NCI-H2227 (cell line): ENCODE measurements at regions not wholly inside any gene's neighbourhood (a gene's known extent, or its start where the extent isn't known, plus 50 kb on each side); places are given as distances from the start of the nearest gene placed in this dataset.

Source experiments
- DNase-seq: peaks from one replicate; lab custom pipeline; 2025; ENCODE audit not compliant: unreplicated experiment; lab: John Stamatoyannopoulos, UW

DNA sequence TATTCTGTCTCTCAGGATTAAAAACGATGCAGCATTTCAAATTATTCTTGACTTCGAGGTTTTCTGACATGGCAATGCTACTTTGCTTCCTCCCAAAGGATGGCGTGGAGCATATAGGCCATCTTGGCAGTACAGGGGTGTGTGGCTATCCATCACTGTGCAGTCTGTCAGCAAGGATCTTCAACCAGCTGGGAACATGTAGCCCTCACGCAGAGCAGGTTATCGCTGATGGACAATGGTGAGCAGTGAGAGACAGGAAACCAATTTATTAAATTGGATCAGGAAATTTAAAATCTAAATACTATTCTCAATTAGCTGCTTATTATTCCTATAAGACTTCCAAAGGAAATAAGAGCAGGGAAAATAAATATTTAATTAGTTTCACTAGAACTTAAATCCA, 615.3 kb downstream of the OTOL1 start:
- no peak for DNase-seq

DNA sequence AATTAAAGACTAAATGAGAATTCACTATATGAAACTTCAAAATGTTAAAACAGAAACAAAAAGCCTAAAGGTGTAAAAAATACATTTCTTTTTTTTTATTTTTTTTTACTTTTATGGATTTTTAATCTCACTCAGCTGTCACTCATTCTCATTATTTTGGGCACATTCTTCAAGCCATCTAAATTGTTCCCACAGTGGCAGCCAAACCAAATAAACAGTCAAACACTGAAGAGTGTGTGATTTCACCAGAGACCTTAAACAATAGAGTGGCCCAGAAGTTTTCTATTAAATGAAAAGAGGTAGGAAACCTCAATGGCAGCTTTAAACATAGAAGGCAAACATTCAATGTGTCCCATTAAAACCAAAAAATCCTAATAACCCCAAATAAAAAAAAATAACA, 616.1 kb downstream of the OTOL1 start:
- no peak for DNase-seq

- DNase-seq = no peak
Observed at GRCh38 chr3:162117961-162118360, 621.4 kb downstream of the OTOL1 start.

DNA sequence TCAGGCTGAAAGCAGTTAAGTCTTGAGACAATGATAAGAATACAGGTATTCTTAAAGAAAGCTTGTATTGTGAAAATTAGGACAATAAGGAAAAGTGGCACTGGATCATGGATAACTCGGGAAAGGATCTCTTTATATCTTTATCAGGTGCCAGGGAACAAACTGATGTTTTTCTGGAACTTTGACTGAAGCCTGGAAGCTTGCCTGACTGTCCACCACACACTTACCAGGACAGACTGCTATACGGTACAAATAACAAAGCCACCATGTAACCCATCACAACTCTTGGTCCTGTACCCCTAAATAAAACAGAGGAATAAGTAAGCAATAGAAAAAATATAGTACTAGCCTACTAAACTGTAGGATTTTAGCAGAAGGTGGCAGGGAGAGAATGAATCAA, 623.0 kb downstream of the OTOL1 start:
- DNase-seq = no peak

GRCh38 chr3:162122405-162122804, 625.8 kb downstream of the OTOL1 start:
- no peak for DNase-seq

GRCh38 chr3:162125790-162126189, 629.2 kb downstream of the OTOL1 start:
- DNase-seq = no peak

DNA sequence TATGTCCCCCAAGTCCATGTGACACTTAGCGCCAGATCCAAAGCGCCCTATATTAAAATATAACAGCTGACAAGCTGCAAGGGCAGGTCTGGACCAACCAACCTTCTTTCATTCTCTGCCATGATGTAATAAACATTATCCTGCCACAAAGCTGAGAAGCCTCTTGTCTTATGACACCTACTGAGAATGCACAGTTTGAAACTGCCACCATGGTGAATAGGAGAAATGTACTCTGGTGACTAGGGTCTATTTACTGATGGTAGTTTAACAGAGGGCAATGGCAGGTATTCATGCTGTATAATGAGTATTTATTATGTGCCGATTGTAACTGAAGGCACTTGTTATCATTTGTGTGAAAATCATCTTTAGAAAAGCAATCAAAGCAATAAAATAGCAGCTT, 634.0 kb downstream of the OTOL1 start:
- DNase-seq = no peak

DNA sequence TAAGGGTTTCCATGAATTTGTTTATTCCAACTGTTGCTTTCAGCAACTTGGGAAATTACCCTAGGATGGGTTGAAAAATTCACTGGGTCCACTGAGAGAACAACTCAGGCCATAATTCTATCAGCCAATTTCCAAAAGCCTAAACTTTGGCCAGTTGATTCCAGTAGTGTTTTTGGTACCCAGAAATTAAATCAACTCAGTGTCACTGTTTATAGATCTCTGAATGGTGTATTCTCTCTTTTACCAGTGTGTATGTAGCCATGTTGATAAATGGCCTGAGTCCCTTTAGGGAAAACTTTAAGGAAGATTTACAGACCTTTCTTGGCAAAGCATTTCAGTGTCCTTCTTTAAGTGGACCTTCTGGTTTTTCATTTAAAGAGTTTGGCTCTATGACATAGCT, 636.4 kb downstream of the OTOL1 start:
- no peak for DNase-seq

GRCh38 chr3:162134571-162134970, 638.0 kb downstream of the OTOL1 start:
- DNase-seq = no peak

- no peak for DNase-seq
Observed at GRCh38 chr3:162136136-162136535, 639.5 kb downstream of the OTOL1 start.

DNA sequence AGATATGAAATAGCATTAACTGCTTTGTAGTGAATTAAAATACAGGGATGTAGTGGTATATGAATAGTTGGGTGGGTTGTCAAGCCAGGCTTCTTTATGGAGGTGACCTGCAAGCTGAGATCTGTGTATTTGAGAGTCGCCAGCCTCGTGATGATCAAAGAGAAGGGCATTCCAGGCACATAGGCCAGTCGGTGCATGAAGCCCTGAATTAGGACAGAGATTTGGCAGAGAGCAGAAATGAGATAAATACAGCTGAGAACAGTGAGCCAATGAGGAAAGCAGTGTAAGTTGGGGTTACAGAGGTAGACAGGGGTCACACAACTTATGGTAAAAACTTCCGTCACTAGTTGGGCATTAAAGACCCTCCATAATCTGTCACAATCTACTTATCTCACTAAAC, 641.9 kb downstream of the OTOL1 start:
- DNase-seq = no peak

DNA sequence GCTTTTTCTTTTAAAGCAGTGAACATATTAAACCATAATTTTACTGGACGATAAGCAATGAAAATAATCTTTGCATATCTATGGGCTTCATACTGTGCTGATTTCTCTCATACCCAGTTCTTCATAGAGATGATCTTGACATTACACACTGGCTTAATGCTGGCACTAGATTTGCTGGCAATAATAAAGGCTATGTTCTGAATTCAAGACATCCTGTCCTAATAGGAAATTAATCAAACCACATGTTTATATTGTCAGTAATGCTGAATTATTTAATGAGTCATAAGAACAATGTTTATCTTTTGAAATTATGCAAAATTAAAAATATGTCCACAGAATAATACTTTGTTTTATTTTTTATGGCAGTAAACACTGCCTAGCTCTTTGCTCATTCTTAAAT, 643.2 kb downstream of the OTOL1 start:
- DNase-seq = no peak

DNA sequence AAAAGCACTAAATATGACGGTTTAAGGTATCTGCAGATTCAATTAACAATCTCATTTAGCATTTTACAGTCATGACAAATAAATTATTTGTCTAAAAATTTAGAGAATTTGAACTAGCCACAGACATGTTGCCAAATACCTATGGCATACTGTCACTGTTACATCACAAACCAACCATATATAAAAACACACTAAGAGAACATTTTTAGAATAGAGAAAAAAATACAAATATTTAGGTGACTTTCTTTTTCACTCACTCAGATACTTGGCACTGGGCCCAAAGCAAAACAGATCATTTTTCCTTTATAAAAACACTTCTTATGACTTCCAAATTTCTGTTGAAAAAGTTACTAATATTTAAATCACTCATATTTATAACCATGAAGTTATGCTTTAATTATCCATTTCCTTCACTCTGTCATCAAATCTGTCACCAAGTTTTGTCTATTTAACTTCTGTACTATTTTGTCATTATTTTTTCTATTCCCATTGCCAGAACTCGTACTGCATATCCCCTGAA, 644.7 kb downstream of the OTOL1 start:
- no peak for DNase-seq

GRCh38 chr3:162142511-162142910, 645.9 kb downstream of the OTOL1 start:
- no peak for DNase-seq

DNA sequence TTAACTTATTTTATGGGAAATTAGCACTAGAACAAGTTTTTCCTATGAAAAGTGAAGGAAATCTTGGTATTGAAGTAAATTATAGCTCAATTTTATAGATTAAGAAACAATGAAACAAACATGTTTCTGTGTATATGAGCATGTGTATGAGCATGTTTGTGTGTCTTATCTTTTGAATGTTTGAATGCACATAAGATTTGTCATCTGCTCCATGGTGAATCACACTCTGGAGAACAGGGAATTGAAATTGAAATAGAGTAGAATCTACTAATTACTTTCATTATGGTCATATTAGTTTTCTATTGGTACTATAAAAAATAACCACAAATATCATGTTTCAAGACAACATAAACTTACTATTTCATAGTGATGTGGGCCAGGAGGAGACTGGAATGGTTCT, 646.6 kb downstream of the OTOL1 start:
- no peak for DNase-seq

DNA sequence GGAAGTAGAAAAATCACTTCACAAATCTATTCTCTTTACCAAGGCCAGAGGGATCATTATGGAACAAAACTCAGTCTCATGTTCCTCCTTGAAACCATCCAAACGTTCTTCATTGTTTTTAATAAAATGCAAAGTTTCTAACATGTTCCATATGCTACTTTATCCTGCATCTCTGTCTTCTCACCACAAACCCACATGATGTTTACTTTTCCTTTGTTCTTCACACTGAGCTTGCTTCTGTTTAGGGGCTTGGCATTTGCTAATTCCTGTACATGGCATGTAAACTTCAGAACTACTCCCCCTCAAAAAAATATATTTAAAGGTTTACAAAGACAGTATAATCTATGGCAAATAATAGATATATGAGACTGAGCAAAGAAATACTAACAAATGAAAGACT, 651.4 kb downstream of the OTOL1 start:
- no peak for DNase-seq

- DNase-seq = no peak
Observed at GRCh38 chr3:162150790-162151189, 654.2 kb downstream of the OTOL1 start.

DNA sequence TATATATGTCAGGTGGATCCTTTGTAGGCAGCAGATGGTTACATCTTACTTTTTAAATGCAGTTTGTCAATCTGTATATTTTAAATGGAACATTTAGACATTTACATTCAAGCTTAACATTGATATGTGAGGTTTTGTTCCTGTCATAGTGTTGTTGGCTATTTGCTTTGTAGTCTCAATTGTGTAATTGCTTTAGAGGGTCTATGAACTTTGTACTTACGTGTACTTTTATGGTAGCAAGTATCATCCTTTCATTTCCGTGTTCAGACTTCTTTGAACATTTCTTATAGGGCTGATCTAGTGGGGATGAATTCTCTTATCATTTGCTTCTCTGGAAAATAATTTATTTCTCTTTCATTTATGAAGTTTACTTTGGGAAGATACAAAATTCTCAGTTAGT, 656.0 kb downstream of the OTOL1 start:
- no peak for DNase-seq

DNA sequence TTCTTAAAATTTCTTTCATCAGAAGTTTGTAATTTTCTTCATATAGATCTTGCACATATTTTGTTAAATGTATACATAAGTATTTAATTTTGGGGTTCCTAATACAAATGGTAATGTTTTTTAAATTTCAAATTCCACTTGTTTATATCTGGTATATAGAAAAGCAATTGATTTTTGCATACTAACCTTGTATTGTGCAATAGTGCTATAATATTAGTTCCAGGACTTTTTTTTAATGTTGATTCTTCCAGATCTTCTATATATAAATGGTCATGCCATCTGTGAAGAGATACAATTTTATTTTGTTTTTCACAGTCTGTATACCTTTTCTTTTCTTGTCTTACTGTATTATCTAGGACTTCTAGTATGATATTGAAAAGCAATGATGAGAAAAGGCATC, 665.0 kb downstream of the OTOL1 start:
- no peak for DNase-seq

DNA sequence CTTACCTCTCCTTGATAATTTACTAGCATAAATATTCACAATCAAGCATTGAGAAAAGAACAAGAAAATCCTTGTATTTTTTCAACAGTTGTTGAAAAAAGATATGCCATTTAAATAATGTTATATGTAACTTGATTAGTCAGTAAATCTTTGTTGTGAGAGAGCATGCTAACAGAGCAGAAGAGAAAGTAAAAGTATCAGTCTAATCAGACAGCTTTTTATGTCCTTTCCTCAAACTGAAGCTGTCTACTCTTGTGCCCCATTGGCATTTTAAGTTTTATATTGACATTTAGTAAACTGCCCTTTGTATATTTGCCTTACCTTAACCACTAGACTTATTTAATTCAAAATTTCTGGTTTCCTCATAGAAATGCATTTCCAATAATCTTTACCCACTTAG, 668.7 kb downstream of the OTOL1 start:
- no peak for DNase-seq

- no peak for DNase-seq
Observed at GRCh38 chr3:162166543-162166942, 669.9 kb downstream of the OTOL1 start.

GRCh38 chr3:162168715-162169114, 672.1 kb downstream of the OTOL1 start:
- no peak for DNase-seq

GRCh38 chr3:162170581-162170980, 674.0 kb downstream of the OTOL1 start:
- no peak for DNase-seq

GRCh38 chr3:162171970-162172369, 675.4 kb downstream of the OTOL1 start:
- DNase-seq = no peak
